ENCODE measurements at regions not wholly inside any gene's neighbourhood (a gene's known extent, or its start where the extent isn't known, plus 50 kb on each side); places are given as distances from the start of the nearest gene placed in this dataset.
A peak's percentile ranks its signal among the peaks of the same experiment; 100 is the strongest.

DNA sequence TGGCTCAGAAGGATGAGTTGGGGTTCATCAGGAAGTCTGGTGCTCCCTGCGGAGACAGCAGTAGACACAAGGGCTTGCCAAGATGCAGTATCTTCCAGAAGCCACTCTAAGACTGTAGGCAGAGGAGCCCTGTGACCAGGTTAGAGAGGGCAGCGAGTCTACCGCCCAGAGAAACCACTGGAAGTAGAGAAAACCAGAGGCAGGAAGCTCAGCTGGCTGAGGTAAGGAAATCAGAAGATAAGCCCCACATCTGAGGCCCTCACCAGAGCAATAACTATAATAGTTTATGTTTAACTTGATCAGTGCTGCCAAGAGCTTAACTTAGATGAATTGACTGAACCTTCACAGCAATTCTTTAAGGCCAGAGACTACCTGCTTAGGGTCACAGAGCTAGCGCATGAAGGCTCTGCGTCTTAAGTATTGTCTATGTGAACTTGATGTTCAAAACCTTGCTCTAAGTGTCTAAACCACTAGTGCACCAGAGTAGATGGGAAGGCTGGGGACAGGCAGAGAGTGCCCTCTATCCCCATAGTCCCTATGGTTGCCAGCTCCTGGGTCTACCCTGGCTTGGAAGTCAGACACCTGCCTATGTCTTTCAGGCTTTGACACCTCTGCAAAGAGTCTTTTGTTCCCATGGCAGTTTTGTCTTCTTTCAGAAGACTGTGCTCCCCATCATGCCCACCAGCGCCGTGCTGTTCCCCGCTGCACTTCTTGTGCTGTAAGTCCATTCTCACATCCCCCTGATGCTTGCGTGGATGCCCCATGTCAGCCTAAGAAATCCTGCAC, 228.2 kb upstream of the KLF4 start:
- no peak for DNase-seq (ENCODE audit: low read depth)
- no peak overlapping the region for H3K4me3 ChIP-seq (ENCODE audit: low read depth, low read length)
- TF ChIP-seq, protein P1, sequence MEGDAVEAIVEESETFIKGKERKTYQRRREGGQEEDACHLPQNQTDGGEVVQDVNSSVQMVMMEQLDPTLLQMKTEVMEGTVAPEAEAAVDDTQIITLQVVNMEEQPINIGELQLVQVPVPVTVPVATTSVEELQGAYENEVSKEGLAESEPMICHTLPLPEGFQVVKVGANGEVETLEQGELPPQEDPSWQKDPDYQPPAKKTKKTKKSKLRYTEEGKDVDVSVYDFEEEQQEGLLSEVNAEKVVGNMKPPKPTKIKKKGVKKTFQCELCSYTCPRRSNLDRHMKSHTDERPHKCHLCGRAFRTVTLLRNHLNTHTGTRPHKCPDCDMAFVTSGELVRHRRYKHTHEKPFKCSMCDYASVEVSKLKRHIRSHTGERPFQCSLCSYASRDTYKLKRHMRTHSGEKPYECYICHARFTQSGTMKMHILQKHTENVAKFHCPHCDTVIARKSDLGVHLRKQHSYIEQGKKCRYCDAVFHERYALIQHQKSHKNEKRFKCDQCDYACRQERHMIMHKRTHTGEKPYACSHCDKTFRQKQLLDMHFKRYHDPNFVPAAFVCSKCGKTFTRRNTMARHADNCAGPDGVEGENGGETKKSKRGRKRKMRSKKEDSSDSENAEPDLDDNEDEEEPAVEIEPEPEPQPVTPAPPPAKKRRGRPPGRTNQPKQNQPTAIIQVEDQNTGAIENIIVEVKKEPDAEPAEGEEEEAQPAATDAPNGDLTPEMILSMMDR (IDR thresholded peaks at IDR 0.05; ENCODE audit: insufficient read depth, low read depth, low read length, missing control alignments), result no peak

DNA sequence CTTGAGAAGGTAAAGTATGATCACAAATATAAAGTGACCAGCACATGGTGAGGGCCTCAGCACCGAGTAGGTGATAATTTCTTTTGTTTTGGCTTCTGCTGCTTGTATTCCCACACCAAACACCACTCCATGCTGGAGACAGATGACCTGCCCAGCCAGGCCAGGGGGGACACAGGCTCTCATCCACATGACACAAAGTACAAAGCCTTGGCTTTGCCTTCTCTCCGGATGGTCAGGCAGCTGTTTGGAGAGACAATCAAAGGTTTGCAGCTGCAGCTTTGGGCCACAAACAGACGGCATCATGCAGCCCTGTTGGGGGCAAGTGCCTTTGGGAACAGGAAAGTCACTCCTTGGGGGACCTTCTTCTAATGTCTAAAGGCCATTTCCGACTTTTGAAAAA, 226.2 kb upstream of the KLF4 start:
- no peak overlapping the region for H3K4me3 ChIP-seq (ENCODE audit: low read depth, low read length)
- TF ChIP-seq, protein P1 (IDR thresholded peaks at IDR 0.05; ENCODE audit: insufficient read depth, low read depth, low read length, missing control alignments), result no peak
- DNase-seq (ENCODE audit: low read depth), result no peak

DNA sequence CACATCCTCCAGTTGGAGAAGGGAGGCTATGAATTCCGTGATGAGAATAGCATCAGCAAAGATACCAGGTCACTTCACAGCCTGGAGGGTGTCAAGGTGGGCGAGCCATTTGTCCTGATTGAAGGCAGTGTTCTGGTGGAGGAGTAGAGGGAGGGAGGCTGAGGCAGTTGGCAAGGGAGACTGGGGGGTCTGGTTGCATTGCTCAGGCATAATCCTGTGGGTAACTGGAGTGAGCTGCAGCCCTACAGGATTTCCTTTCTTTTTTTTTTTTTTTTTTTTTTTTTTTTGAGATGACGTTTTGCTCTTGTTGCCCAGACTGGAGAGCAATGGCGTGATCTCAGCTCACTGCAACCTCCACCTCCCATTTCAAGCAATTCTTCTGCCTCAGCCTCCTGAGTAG, 223.9 kb upstream of the KLF4 start:
- TF ChIP-seq, protein P1 (IDR thresholded peaks at IDR 0.05; ENCODE audit: insufficient read depth, low read depth, low read length, missing control alignments), result no peak
- H3K4me3 ChIP-seq (ENCODE audit: low read depth, low read length), result no peak overlapping the region
- DNase-seq (ENCODE audit: low read depth), result no peak

DNA sequence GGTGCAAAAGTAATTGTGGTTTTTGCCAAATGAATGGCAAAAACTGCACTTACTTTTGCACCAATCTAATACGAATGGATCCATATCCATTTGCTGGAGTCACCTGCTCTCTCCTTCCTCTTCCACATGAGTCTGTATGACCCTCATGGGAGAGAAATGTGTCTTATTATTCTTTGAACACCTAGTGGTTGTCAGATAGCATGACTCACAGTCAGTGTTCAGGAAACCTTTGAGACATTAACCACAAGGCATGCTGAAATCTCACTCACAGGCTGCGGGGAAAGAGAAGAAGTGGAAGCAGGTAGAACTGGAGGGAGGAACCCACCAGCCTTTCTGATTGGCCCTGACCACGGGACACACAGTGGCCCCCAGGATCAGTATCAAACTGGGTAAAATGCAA, 222.8 kb upstream of the KLF4 start:
- peak; percentile 29 for DNase-seq (ENCODE audit: low read depth)
- no peak overlapping the region for H3K4me3 ChIP-seq (ENCODE audit: low read depth, low read length)
- TF ChIP-seq, protein P1 (IDR thresholded peaks at IDR 0.05; ENCODE audit: insufficient read depth, low read depth, low read length, missing control alignments), result no peak

DNA sequence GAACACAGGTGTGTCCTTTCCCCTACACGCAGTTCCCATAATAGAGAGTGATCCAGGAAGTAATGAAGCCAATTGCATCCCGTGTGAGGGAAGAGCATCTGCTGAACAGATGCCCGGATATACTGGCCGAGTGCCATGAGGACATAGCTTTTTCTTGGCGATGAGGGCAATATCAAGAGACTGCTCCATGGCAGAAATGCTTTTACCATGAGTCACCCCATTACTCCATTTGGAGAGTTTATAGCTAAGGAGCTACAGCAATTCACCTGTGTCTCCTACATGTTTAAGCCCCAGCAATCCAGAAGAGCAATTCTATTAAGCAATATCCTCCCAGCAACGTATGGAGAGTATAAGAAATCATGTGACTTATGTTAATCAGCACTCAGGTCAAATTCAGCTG, 222.0 kb upstream of the KLF4 start:
- no peak for DNase-seq (ENCODE audit: low read depth)
- no peak overlapping the region for H3K4me3 ChIP-seq (ENCODE audit: low read depth, low read length)
- TF ChIP-seq, protein P1 (IDR thresholded peaks at IDR 0.05; ENCODE audit: insufficient read depth, low read depth, low read length, missing control alignments), result no peak

DNA sequence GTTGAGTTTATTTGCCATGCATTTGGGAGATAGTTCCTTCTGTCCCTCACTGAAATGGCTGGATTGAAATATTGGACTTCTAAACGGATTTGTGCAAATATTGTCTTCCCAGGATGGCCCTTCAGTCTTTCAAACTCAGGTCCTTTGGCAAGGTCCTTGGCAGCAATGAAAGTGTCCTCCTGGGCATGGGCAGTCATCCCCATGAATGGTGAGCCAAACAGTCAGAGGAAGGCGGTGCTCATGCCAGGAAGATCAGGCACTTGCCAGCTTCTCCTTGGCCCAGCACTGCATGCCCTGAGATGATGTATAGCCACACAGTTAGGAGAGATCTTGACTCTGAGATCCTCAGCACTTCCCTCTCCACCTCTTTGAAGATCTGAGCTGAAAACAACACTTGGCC, 221.4 kb upstream of the KLF4 start:
- TF ChIP-seq, protein P1 (IDR thresholded peaks at IDR 0.05; ENCODE audit: insufficient read depth, low read depth, low read length, missing control alignments), result no peak
- no peak overlapping the region for H3K4me3 ChIP-seq (ENCODE audit: low read depth, low read length)
- no peak for DNase-seq (ENCODE audit: low read depth)

DNA sequence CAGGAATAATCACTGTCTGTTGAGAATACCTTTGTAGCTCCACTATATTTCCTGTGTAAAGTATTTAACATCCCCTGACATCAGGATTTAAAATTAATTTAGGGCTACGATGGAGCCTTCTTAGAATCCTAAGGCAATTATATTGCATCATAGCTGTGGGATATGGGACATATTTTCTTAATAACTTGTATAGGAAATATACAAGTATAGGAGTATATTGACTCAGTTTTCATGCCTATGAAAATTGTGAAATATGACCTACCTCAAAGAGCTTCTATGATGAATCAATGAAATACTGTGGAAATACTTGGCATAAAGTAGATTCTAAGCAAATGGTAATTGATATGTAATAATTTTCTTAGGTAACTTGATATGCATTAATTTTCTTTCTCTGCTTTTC, 221.0 kb upstream of the KLF4 start:
- DNase-seq (ENCODE audit: low read depth), result no peak
- no peak overlapping the region for H3K4me3 ChIP-seq (ENCODE audit: low read depth, low read length)
- TF ChIP-seq, protein P1 (IDR thresholded peaks at IDR 0.05; ENCODE audit: insufficient read depth, low read depth, low read length, missing control alignments), result no peak
